Hepatocyte (in vitro differentiated cells): ENCODE measurements at regions not wholly inside any gene's neighbourhood (a gene's known extent, or its start where the extent isn't known, plus 50 kb on each side); places are given as distances from the start of the nearest gene placed in this dataset.

ENCODE experiments used
- DNase-seq: peaks from one replicate; pipeline ENCODE4 v3.0.0-alpha.2; 2016; ENCODE audit warnings: low spot score
- H2AFZ ChIP-seq: fragments of 200-600 bp; sonication (generic); 2 replicates; pipeline ENCODE4 v1.6.0; 2016; ENCODE audit warnings: antibody characterized with exemption, mild to moderate bottlenecking
- H3K27ac ChIP-seq: fragments of 200-600 bp; sonication (generic); 2 replicates; pipeline ENCODE4 v1.5.1; 2016; ENCODE audit warnings: mild to moderate bottlenecking
- H3K27me3 ChIP-seq: fragments of 200-600 bp; sonication (generic); 2 replicates; pipeline ENCODE4 v1.6.1; 2016
- H3K36me3 ChIP-seq: fragments of 200-600 bp; sonication (generic); replicated peaks from 2 replicates; pipeline ENCODE4 v1.5.1; 2016; ENCODE audit warnings: low read depth; ENCODE audit not compliant: insufficient read depth
- H3K4me1 ChIP-seq: fragments of 200-600 bp; sonication (generic); 2 replicates; pipeline ENCODE4 v1.5.1; 2016; ENCODE audit warnings: mild to moderate bottlenecking, moderate library complexity; ENCODE audit not compliant: insufficient read depth
- H3K4me2 ChIP-seq: fragments of 200-600 bp; sonication (generic); 2 replicates; pipeline ENCODE4 v1.6.0; 2016
- H3K4me3 ChIP-seq: fragments of 200-600 bp; sonication (generic); 2 replicates; pipeline ENCODE4 v1.5.1; 2016; ENCODE audit warnings: mild to moderate bottlenecking
- H3K79me2 ChIP-seq: fragments of 200-600 bp; sonication (generic); 2 replicates; pipeline ENCODE4 v1.6.0; 2017; ENCODE audit warnings: mild to moderate bottlenecking
- H3K9me2 ChIP-seq: fragments of 200-600 bp; sonication (generic); replicated peaks from 2 replicates; pipeline ENCODE4 v1.6.0; 2017; ENCODE audit warnings: mild to moderate bottlenecking; ENCODE audit not compliant: insufficient read depth
- H3K9me3 ChIP-seq: fragments of 200-600 bp; sonication (generic); 2 replicates; pipeline ENCODE4 v1.5.1; 2016; ENCODE audit warnings: low read depth, mild to moderate bottlenecking
- H4K20me1 ChIP-seq: fragments of 200-600 bp; sonication (generic); 2 replicates; pipeline ENCODE4 v1.6.0; 2016; ENCODE audit warnings: mild to moderate bottlenecking; ENCODE audit not compliant: insufficient read depth, poor library complexity, severe bottlenecking
- CTCF ChIP-seq: fragments of 200-600 bp; sonication (generic); IDR thresholded peaks from 2 replicates; pipeline ENCODE4 v1.5.1; 2016; ENCODE audit warnings: antibody characterized with exemption, mild to moderate bottlenecking; ENCODE audit not compliant: poor library complexity
- EZH2 ChIP-seq: fragments of 200-600 bp; sonication (generic); IDR thresholded peaks from 2 replicates; pipeline ENCODE4 v1.6.1; 2016; ENCODE audit warnings: antibody characterized with exemption, mild to moderate bottlenecking, borderline replicate concordance
- EZH2phosphoT487 ChIP-seq: fragments of 200-600 bp; sonication (generic); IDR thresholded peaks from one replicate; pipeline ENCODE4 v1.6.1; 2018; ENCODE audit warnings: antibody characterized with exemption, mild to moderate bottlenecking, low read depth, moderate library complexity; ENCODE audit not compliant: unreplicated experiment, severe bottlenecking
- WGBS: methylation state at CpG from one replicate; pipeline ENCODE4 v1.1.6; 2016; ENCODE audit warnings: low lambda C conversion rate; ENCODE audit errors: missing lambda C conversion rate; 5-methylcytosine and 5-hydroxymethylcytosine counted together

- no peak overlapping the region for H2AFZ ChIP-seq
- WGBS: 80% methylated on average over 4 of the region's 4 CpGs
- no peaks in the 10 kb centered on the region for H3K9me3 ChIP-seq
- no peaks in the 10 kb centered on the region for H4K20me1 ChIP-seq
- H3K27ac ChIP-seq: no peak overlapping the region
- H3K79me2 ChIP-seq: no peaks in the 10 kb centered on the region
- TF ChIP-seq EZH2 (no peak), EZH2phosphoT487 (no peak), CTCF (no peak)
- H3K27me3 ChIP-seq: no peaks in the 10 kb centered on the region
- H3K36me3 ChIP-seq: no peaks in the 10 kb centered on the region
- no peak overlapping the region for H3K4me2 ChIP-seq
- DNase-seq: no peak
- no peaks in the 10 kb centered on the region for H3K4me1 ChIP-seq
- H3K4me3 ChIP-seq: no peak overlapping the region
- H3K9me2 ChIP-seq: no peaks in the 10 kb centered on the region
Observed at GRCh38 chr4:181272422-181272821, 970.8 kb upstream of the TENM3 start.

GRCh38 chr4:181278941-181279340 lies 964.3 kb upstream of the TENM3 start:
- Histone ChIP-seq H3K9me2 (no peaks in the 10 kb centered on the region), H3K27ac (no peak overlapping the region)
- 21% methylated on average over 3 of the region's 3 CpGs for WGBS

GRCh38 chr4:181281451-181281850 lies 961.8 kb upstream of the TENM3 start:
- no peak for DNase-seq
- Histone ChIP-seq H3K9me3 (no peaks in the 10 kb centered on the region), H3K36me3 (no peaks in the 10 kb centered on the region), H3K4me3 (no peak overlapping the region), H2AFZ (no peak overlapping the region), H3K79me2 (no peaks in the 10 kb centered on the region), H3K9me2 (no peaks in the 10 kb centered on the region), H3K27me3 (no peaks in the 10 kb centered on the region), H3K4me1 (no peaks in the 10 kb centered on the region), H3K27ac (no peak overlapping the region), H4K20me1 (no peaks in the 10 kb centered on the region), H3K4me2 (no peak overlapping the region)
- no peak for TF ChIP-seq EZH2phosphoT487
- no peak for TF ChIP-seq EZH2
- TF ChIP-seq CTCF: no peak
- 95% methylated on average over 9 of the region's 9 CpGs for WGBS

More at GRCh38 chr4:181278941-181279340, 964.3 kb upstream of the TENM3 start:
- TF ChIP-seq EZH2phosphoT487: no peak
- TF ChIP-seq CTCF: no peak
- TF ChIP-seq EZH2: no peak
- H2AFZ ChIP-seq: no peak overlapping the region
- no peaks in the 10 kb centered on the region for H3K79me2 ChIP-seq
- no peak for DNase-seq
- H3K9me3 ChIP-seq: no peaks in the 10 kb centered on the region
- H3K4me3 ChIP-seq: no peak overlapping the region
- no peak overlapping the region for H3K4me2 ChIP-seq
- no peaks in the 10 kb centered on the region for H3K27me3 ChIP-seq
- no peaks in the 10 kb centered on the region for H4K20me1 ChIP-seq
- H3K36me3 ChIP-seq: no peaks in the 10 kb centered on the region
- no peaks in the 10 kb centered on the region for H3K4me1 ChIP-seq

GRCh38 chr4:181289198-181289597 lies 954.0 kb upstream of the TENM3 start:
- WGBS: 53% methylated on average over 7 of the region's 7 CpGs
- H3K79me2 ChIP-seq: no peaks in the 10 kb centered on the region

More at GRCh38 chr4:181289198-181289597, 954.0 kb upstream of the TENM3 start:
- no peak overlapping the region for H3K4me2 ChIP-seq
- no peak for DNase-seq
- H3K27ac ChIP-seq: no peak overlapping the region
- no peak for TF ChIP-seq CTCF
- TF ChIP-seq EZH2: no peak
- TF ChIP-seq EZH2phosphoT487: no peak
- no peaks in the 10 kb centered on the region for H3K9me2 ChIP-seq
- H3K36me3 ChIP-seq: no peaks in the 10 kb centered on the region
- no peaks in the 10 kb centered on the region for H4K20me1 ChIP-seq
- no peak overlapping the region for H2AFZ ChIP-seq
- H3K9me3 ChIP-seq: no peaks in the 10 kb centered on the region
- peaks cover 3% of the 10 kb centered on the region for H3K27me3 ChIP-seq
- no peak overlapping the region for H3K4me3 ChIP-seq
- H3K4me1 ChIP-seq: no peaks in the 10 kb centered on the region
